IMR-90 (cell line): ENCODE measurements at regions not wholly inside any gene's neighbourhood (a gene's known extent, or its start where the extent isn't known, plus 50 kb on each side); places are given as distances from the start of the nearest gene placed in this dataset.

Experiments used
- ATAC-seq: fragments of 200-7000 bp; cut with Tn5 transposase; 2 replicates; pipeline ENCODE4 v1.9.1; 2020; ENCODE audit warnings: low read depth, mild to moderate bottlenecking, moderate library complexity
- BruUV-seq: library from RNA; stranded (reverse); fragments of 400-500 nt; replicated peaks from 2 replicates; lab custom pipeline; 2021; lab: Mats Ljungman, UMichigan
- CTCF ChIA-PET: fragments of 300-600 bp; formaldehyde crosslinking; extraction: SDS; loops from one replicate; lab custom pipeline; 2021; ENCODE audit warnings: antibody characterized with exemption; lab: Yijun Ruan, JAX
- POLR2A ChIA-PET: fragments of 300-600 bp; sonication (Branson Sonifier 250); formaldehyde crosslinking; loops from one replicate; lab custom pipeline; 2022; ENCODE audit warnings: antibody characterized with exemption; ENCODE audit not compliant: unreplicated experiment; lab: Charles Lee
- DNase-seq: peaks from one replicate; pipeline ENCODE4 v3.0.0; 2013
- H2AFZ ChIP-seq: replicated peaks from 2 replicates; pipeline ENCODE3; 2013; ENCODE audit warnings: low read length, mild to moderate bottlenecking; ENCODE audit not compliant: poor library complexity
- H2AK5ac ChIP-seq: 2 replicates; pipeline ENCODE4 v1.6.1; 2013; ENCODE audit warnings: low read depth, low read length, inconsistent platforms
- H2AK9ac ChIP-seq: replicated peaks from 2 replicates; pipeline ENCODE3; 2013; ENCODE audit warnings: mild to moderate bottlenecking, low read depth, low read length, moderate library complexity; ENCODE audit not compliant: poor library complexity
- H2BK120ac ChIP-seq: 2 replicates; pipeline ENCODE4 v1.6.1; 2013; ENCODE audit warnings: low read depth, low read length, inconsistent platforms
- H2BK15ac ChIP-seq: 3 replicates; pipeline ENCODE4 v1.6.1; 2013; ENCODE audit warnings: low read depth, low read length, inconsistent platforms
- H2BK20ac ChIP-seq: 2 replicates; pipeline ENCODE4 v1.6.1; 2013; ENCODE audit warnings: low read depth, mild to moderate bottlenecking, inconsistent platforms, low read length, moderate library complexity
- H2BK5ac ChIP-seq: 2 replicates; pipeline ENCODE4 v1.6.1; 2013; ENCODE audit warnings: mild to moderate bottlenecking, low read depth, low read length, inconsistent platforms; ENCODE audit not compliant: poor library complexity, severe bottlenecking
- H3K14ac ChIP-seq: replicated peaks from 2 replicates; pipeline ENCODE4 v1.6.1; 2013; ENCODE audit warnings: low read depth, low read length, inconsistent platforms
- H3K18ac ChIP-seq: 2 replicates; pipeline ENCODE4 v1.6.1; 2013; ENCODE audit warnings: low read depth, low read length, control low read depth
- H3K23ac ChIP-seq: 2 replicates; pipeline ENCODE4 v1.6.1; 2013; ENCODE audit warnings: low read depth, low read length, inconsistent platforms
- H3K27ac ChIP-seq: 2 replicates; pipeline ENCODE4 v1.5.1; 2013; ENCODE audit warnings: mild to moderate bottlenecking, control low read depth, low read length; ENCODE audit not compliant: insufficient read depth
- H3K27me3 ChIP-seq: 2 replicates; pipeline ENCODE4 v1.6.1; 2013; ENCODE audit warnings: low read length; ENCODE audit not compliant: control insufficient read depth, insufficient read depth
- H3K36me3 ChIP-seq: 2 replicates; pipeline ENCODE4 v1.6.1; 2013; ENCODE audit warnings: low read length, mixed read lengths; ENCODE audit not compliant: control insufficient read depth, insufficient read depth
- H3K4ac ChIP-seq: 2 replicates; pipeline ENCODE4 v1.6.1; 2013; ENCODE audit warnings: low read depth, low read length, inconsistent platforms
- H3K4me1 ChIP-seq: 2 replicates; pipeline ENCODE4 v1.6.1; 2013; ENCODE audit warnings: low read length, mixed read lengths; ENCODE audit not compliant: control insufficient read depth, insufficient read depth
- H3K4me2 ChIP-seq: 2 replicates; pipeline ENCODE4 v1.6.1; 2013; ENCODE audit warnings: low read depth, mild to moderate bottlenecking, control low read depth, low read length, moderate library complexity
- H3K4me3 ChIP-seq: 2 replicates; pipeline ENCODE4 v1.5.1; 2013; ENCODE audit warnings: low read depth, mild to moderate bottlenecking, control low read depth, low read length, moderate library complexity; ENCODE audit not compliant: insufficient read depth
- H3K56ac ChIP-seq: 2 replicates; pipeline ENCODE4 v1.6.1; 2013; ENCODE audit warnings: low read length, inconsistent platforms; ENCODE audit not compliant: insufficient read depth; ENCODE audit errors: extremely low read depth
- H3K79me1 ChIP-seq, 2 experiments: 2 replicates each; pipeline ENCODE4 v1.6.1; 2013; ENCODE audit warnings: low read length in 2 of 2, inconsistent platforms in 1 of 2, low read depth in 1 of 2
- H3K9ac ChIP-seq: 2 replicates; pipeline ENCODE4 v1.6.1; 2013; ENCODE audit warnings: low read depth, low read length, control low read depth
- H3K9me1 ChIP-seq: 2 replicates; pipeline ENCODE4 v1.6.1; 2013; ENCODE audit warnings: low read length, inconsistent platforms; ENCODE audit not compliant: insufficient read depth
- H3K9me3 ChIP-seq: 2 replicates; pipeline ENCODE4 v1.6.1; 2013; ENCODE audit warnings: low read length; ENCODE audit not compliant: control insufficient read depth, insufficient read depth
- H4K20me1 ChIP-seq: 2 replicates; pipeline ENCODE4 v1.6.1; 2013; ENCODE audit warnings: low read length, inconsistent platforms; ENCODE audit not compliant: insufficient read depth
- H4K5ac ChIP-seq: 2 replicates; pipeline ENCODE4 v1.6.1; 2013; ENCODE audit warnings: mild to moderate bottlenecking, low read depth, low read length, control low read depth
- H4K8ac ChIP-seq, 2 experiments: 2 replicates each; pipeline ENCODE4 v1.6.1; 2013; ENCODE audit warnings: low read depth in 2 of 2, low read length in 2 of 2, control low read depth in 1 of 2, inconsistent platforms in 1 of 2
- H4K91ac ChIP-seq: 2 replicates; pipeline ENCODE4 v1.6.1; 2013; ENCODE audit warnings: low read depth, low read length, inconsistent platforms; ENCODE audit not compliant: insufficient read depth
- BHLHE40 ChIP-seq: fragments of 150-350 bp; IDR thresholded peaks from 2 replicates; pipeline ENCODE4 v1.6.1; 2016; ENCODE audit warnings: mild to moderate bottlenecking, low read depth, low read length
- CEBPB ChIP-seq: IDR thresholded peaks from 2 replicates; pipeline ENCODE4 v1.6.1; 2012; ENCODE audit warnings: low read depth, low read length, improper control_type of control experiment
- ELK1 ChIP-seq: fragments of 150-350 bp; IDR thresholded peaks from 2 replicates; pipeline ENCODE4 v1.6.1; 2016; ENCODE audit warnings: low read depth, mild to moderate bottlenecking, low read length, moderate library complexity, borderline replicate concordance
- FOS ChIP-seq: fragments of 150-350 bp; IDR thresholded peaks from 2 replicates; pipeline ENCODE4 v1.6.1; 2016; ENCODE audit warnings: low read depth, low read length
- MAFK ChIP-seq: IDR thresholded peaks from 2 replicates; pipeline ENCODE4 v1.6.1; 2012; ENCODE audit warnings: low read depth, low read length, improper control_type of control experiment
- MXI1 ChIP-seq: IDR thresholded peaks from 2 replicates; pipeline ENCODE4 v1.6.1; 2012; ENCODE audit warnings: low read depth, mild to moderate bottlenecking, low read length, moderate library complexity, borderline replicate concordance
- POLR2A ChIP-seq: IDR thresholded peaks from 2 replicates; pipeline ENCODE4 v1.6.1; 2012; ENCODE audit warnings: mild to moderate bottlenecking, low read depth, low read length
- RCOR1 ChIP-seq: IDR thresholded peaks from 2 replicates; pipeline ENCODE4 v1.6.1; 2012; ENCODE audit warnings: mild to moderate bottlenecking, low read length, improper control_type of control experiment; ENCODE audit not compliant: insufficient replicate concordance
- RFX5 ChIP-seq: IDR thresholded peaks from 2 replicates; pipeline ENCODE4 v1.8.0; 2012; ENCODE audit warnings: low read depth, mild to moderate bottlenecking, low read length, moderate library complexity
- SMC3 ChIP-seq: fragments of 150-350 bp; IDR thresholded peaks from 2 replicates; pipeline ENCODE4 v1.6.1; 2016; ENCODE audit warnings: low read depth, mild to moderate bottlenecking, antibody characterized with exemption, low read length, moderate library complexity
- USF2 ChIP-seq: fragments of 150-350 bp; IDR thresholded peaks from 2 replicates; pipeline ENCODE4 v1.6.1; 2017; ENCODE audit warnings: mild to moderate bottlenecking, antibody characterized with exemption, low read length, low read depth
- WGBS, 2 experiments: methylation state at CpG; one replicate each; pipeline versions ENCODE4 v1.1.5 to v1.1.7; 2013; ENCODE audit warnings: missing lambda C conversion rate in 2 of 2; ENCODE audit not compliant: insufficient read length in 1 of 2; ENCODE audit errors: extremely low coverage in 2 of 2; 5-methylcytosine and 5-hydroxymethylcytosine counted together
- dilution Hi-C: fragments of 300-500 bp; cut with HindIII; formaldehyde crosslinking; loops from one replicate; pipeline ENCODE4 v1.14.3; 2018; ENCODE audit warnings: low sequenced_read_pairs; ENCODE audit not compliant: unreplicated experiment
- in situ Hi-C: fragments of 300-500 bp; cut with MboI; formaldehyde crosslinking; loops from 3 replicates; pipeline ENCODE4 v1.14.3; 2019; ENCODE audit warnings: low sequenced_read_pairs, inconsistent platforms, mixed read lengths
- intact Hi-C: fragments of 100-400 bp; cut with micrococcal nuclease; formaldehyde crosslinking; loops from 2 replicates; pipeline ENCODE4 v1.10.0; 2022

GRCh38 chr6:145247692-145248419 lies 487.5 kb downstream of the EPM2A start:
- peak overlapping the region in 1 of 2 experiments; percentile 17; a peak in 2 of 4 replicates for H4K8ac ChIP-seq
- H3K27ac ChIP-seq, result peak overlapping the region; percentile 40
- dilution Hi-C loops, result no loop called here

More at GRCh38 chr6:145247692-145248419, 487.5 kb downstream of the EPM2A start:
- intact Hi-C loops, result no loop called here
- Histone ChIP-seq H3K79me1 (no peaks in the 10 kb centered on the region), H3K4me2 (peak overlapping the region; percentile 64), H3K4ac (peak overlapping the region; percentile 21), H3K9me3 (peaks cover 5% of the 10 kb centered on the region), H2AFZ (peak overlapping the region; percentile 65), H3K4me3 (no peak overlapping the region), H2BK5ac (peak overlapping the region; percentile 88), H4K20me1 (no peaks in the 10 kb centered on the region), H3K9me1 (0 out of 2 replicates have a peak, but pooled peaks cover 4% of the 10 kb centered on the region), H3K27me3 (no peaks in the 10 kb centered on the region), H2BK20ac (peak overlapping the region; percentile 68; the same call in 1 of the 2 replicates), H3K9ac (no peak overlapping the region), H3K14ac (0 out of 2 replicates have a peak overlapping the region, but pooled peaks have one; percentile 23), H3K36me3 (no peaks in the 10 kb centered on the region), H3K56ac (peak overlapping the region; percentile 51; the same call in 1 of the 2 replicates), H2AK5ac (peak overlapping the region; percentile 27; the same call in 1 of the 2 replicates), H3K23ac (peak overlapping the region; percentile 23; the same call in 1 of the 2 replicates), H2AK9ac (no peak overlapping the region), H4K5ac (peak overlapping the region; percentile 57; the same call in 1 of the 2 replicates), H2BK15ac (peak overlapping the region; percentile 6; the same call in 1 of the 3 replicates), H2BK120ac (peak overlapping the region; percentile 77), H3K18ac (peak overlapping the region; percentile 59), H4K91ac (peak overlapping the region; percentile 58), H3K4me1 (peaks cover 4% of the 10 kb centered on the region)
- peak; percentile 98 for DNase-seq
- CTCF ChIA-PET, result no interaction called here
- no CpG with 5 or more reads among the region's 6 CpGs for WGBS, 2 experiments
- TF ChIP-seq POLR2A (no peak), USF2 (peak; percentile 36; the same call in 1 of the 2 replicates), MXI1 (peak; percentile 46; the same call in 1 of the 2 replicates), MAFK (peak; percentile 39; the same call in 1 of the 2 replicates), FOS (peak; percentile 44; the same call in 1 of the 2 replicates), CEBPB (peak; percentile 71), BHLHE40 (peak; percentile 84), RFX5 (0 out of 2 replicates have a peak, but pooled peaks have one; percentile 45), RCOR1 (no peak), ELK1 (no peak), SMC3 (no peak)
- ATAC-seq, result peak; percentile 83
- BruUV-seq, result no TSS peak
- in situ Hi-C loops, result no loop called here
- POLR2A ChIA-PET, result no interaction called here
